GM23338 (cell line): ENCODE measurements at regions not wholly inside any gene's neighbourhood (a gene's known extent, or its start where the extent isn't known, plus 50 kb on each side); places are given as distances from the start of the nearest gene placed in this dataset.

Experiments used
- ATAC-seq: fragments of 200-7000 bp; cut with Tn5 transposase; 3 replicates; pipeline ENCODE4 v1.9.1; 2020
- DNase-seq: peaks from one replicate; pipeline ENCODE4 v3.0.0-alpha.2; 2015; ENCODE audit warnings: low spot score
- H2AFZ ChIP-seq: fragments of 200-600 bp; sonication (generic); 2 replicates; pipeline ENCODE4 v1.8.0; 2016; ENCODE audit warnings: antibody characterized with exemption, mild to moderate bottlenecking, moderate library complexity
- H3F3A ChIP-seq: fragments of 200-600 bp; sonication (generic); replicated peaks from 2 replicates; pipeline ENCODE4 v1.8.0; 2017; ENCODE audit warnings: antibody characterized with exemption, mixed run types, low read depth
- H3K27ac ChIP-seq: fragments of 200-600 bp; sonication (generic); 2 replicates; pipeline ENCODE4 v1.6.1; 2016; ENCODE audit warnings: low read depth
- H3K27me3 ChIP-seq: fragments of 200-600 bp; sonication (generic); 2 replicates; pipeline ENCODE4 v1.8.0; 2016; ENCODE audit warnings: mild to moderate bottlenecking, mixed run types, moderate library complexity; ENCODE audit not compliant: insufficient read depth
- H3K36me3 ChIP-seq: fragments of 200-600 bp; sonication (generic); 2 replicates; pipeline ENCODE4 v1.8.0; 2016; ENCODE audit warnings: mild to moderate bottlenecking; ENCODE audit not compliant: insufficient read depth
- H3K4me1 ChIP-seq: fragments of 200-600 bp; sonication (generic); 2 replicates; pipeline ENCODE4 v1.8.0; 2016; ENCODE audit warnings: mild to moderate bottlenecking, moderate library complexity; ENCODE audit not compliant: insufficient read depth
- H3K4me2 ChIP-seq: fragments of 200-600 bp; sonication (generic); 2 replicates; pipeline ENCODE4 v1.7.1; 2017; ENCODE audit warnings: mixed run types
- H3K4me3 ChIP-seq: fragments of 200-600 bp; sonication (generic); 2 replicates; pipeline ENCODE4 v1.6.1; 2016; ENCODE audit warnings: mixed run types
- H3K79me2 ChIP-seq: fragments of 200-600 bp; sonication (generic); replicated peaks from 2 replicates; pipeline ENCODE4 v1.8.0; 2017; ENCODE audit warnings: mild to moderate bottlenecking; ENCODE audit not compliant: insufficient read depth
- H3K9me2 ChIP-seq: fragments of 200-600 bp; sonication (generic); 2 replicates; pipeline ENCODE4 v1.8.0; 2017; ENCODE audit not compliant: insufficient read depth
- H4K20me1 ChIP-seq: fragments of 200-600 bp; sonication (generic); replicated peaks from 2 replicates; pipeline ENCODE4 v1.8.0; 2017; ENCODE audit warnings: mild to moderate bottlenecking; ENCODE audit not compliant: insufficient read depth
- H3K27ac Mint-ChIP-seq: 2 replicates; pipeline ENCODE4 v1.8.0; 2020; ENCODE audit warnings: inconsistent platforms, mild to moderate bottlenecking, moderate library complexity, mixed read lengths
- H3K27me3 Mint-ChIP-seq: 3 replicates; pipeline ENCODE4 v1.8.0; 2022; ENCODE audit warnings: low read depth, mild to moderate bottlenecking, moderate library complexity, mixed read lengths, inconsistent platforms; ENCODE audit not compliant: insufficient read depth, poor library complexity
- H3K36me3 Mint-ChIP-seq: 3 replicates; pipeline ENCODE4 v1.8.0; 2021; ENCODE audit warnings: low read depth, mild to moderate bottlenecking, inconsistent platforms, moderate library complexity, mixed read lengths
- H3K4me1 Mint-ChIP-seq: 3 replicates; pipeline ENCODE4 v1.8.0; 2020; ENCODE audit warnings: mild to moderate bottlenecking, inconsistent platforms, mixed read lengths
- H3K4me3 Mint-ChIP-seq: 3 replicates; pipeline ENCODE4 v1.8.0; 2021; ENCODE audit warnings: moderate library complexity, mild to moderate bottlenecking, inconsistent platforms, mixed read lengths
- H3K9me3 Mint-ChIP-seq: 3 replicates; pipeline ENCODE4 v1.8.0; 2020; ENCODE audit warnings: moderate library complexity, mild to moderate bottlenecking, inconsistent platforms, mixed read lengths
- CREB1 ChIP-seq: fragments of 250-450 bp; sonication (Bioruptor Pico); IDR thresholded peaks from 2 replicates; pipeline ENCODE4 v1.5.0; 2020; ENCODE audit warnings: low read depth, mild to moderate bottlenecking, moderate library complexity
- EZH2 ChIP-seq: fragments of 200-600 bp; sonication (generic); IDR thresholded peaks from one replicate; pipeline ENCODE4 v1.8.0; 2017; ENCODE audit warnings: antibody characterized with exemption, mild to moderate bottlenecking, low read depth; ENCODE audit not compliant: unreplicated experiment
- EZH2phosphoT487 ChIP-seq: fragments of 200-600 bp; sonication (generic); IDR thresholded peaks from one replicate; pipeline ENCODE4 v1.8.1; 2018; ENCODE audit warnings: antibody characterized with exemption; ENCODE audit not compliant: unreplicated experiment
- POLR2AphosphoS5 ChIP-seq: IDR thresholded peaks from 2 replicates; pipeline ENCODE4 v1.6.1; 2016; ENCODE audit warnings: antibody characterized with exemption, low read depth
- REST ChIP-seq: IDR thresholded peaks from one replicate; pipeline ENCODE4 v1.6.1; 2018; ENCODE audit warnings: antibody characterized with exemption; ENCODE audit not compliant: unreplicated experiment
- ZNF331 ChIP-seq: fragments of 250-450 bp; sonication (Bioruptor Pico); IDR thresholded peaks from 2 replicates; pipeline ENCODE4 v1.5.0; 2020; ENCODE audit warnings: low read depth, mild to moderate bottlenecking, moderate library complexity
- TF ChIP-seq, protein P1 (sequence below): IDR thresholded peaks from 2 replicates; pipeline ENCODE4 v1.6.1; 2016; ENCODE audit warnings: antibody characterized with exemption

GRCh38 chr12:90122681-90123080 is 414.0 kb upstream of the ATP2B1 start:
- Histone ChIP-seq H3K79me2 (no peaks in the 10 kb centered on the region), H2AFZ (no peak overlapping the region), H3K9me2 (no peaks in the 10 kb centered on the region), H3K27me3 (no peaks in the 10 kb centered on the region), H3K4me3 (no peak overlapping the region), H3K36me3 (no peaks in the 10 kb centered on the region), H3K27ac (no peak overlapping the region), H3K4me2 (no peak overlapping the region), H4K20me1 (no peaks in the 10 kb centered on the region), H3K4me1 (no peaks in the 10 kb centered on the region), H3F3A (no peaks in the 10 kb centered on the region)
- H3K36me3 Mint-ChIP-seq, result peaks cover 9% of the 10 kb centered on the region
- no peak overlapping the region for H3K4me3 Mint-ChIP-seq
- DNase-seq, result no peak
- no peaks in the 10 kb centered on the region for H3K27me3 Mint-ChIP-seq
- no peaks in the 10 kb centered on the region; the same call in 2 of the 3 replicates for H3K4me1 Mint-ChIP-seq
- no peak for ATAC-seq
- no peak overlapping the region for H3K27ac Mint-ChIP-seq
- no peak for TF ChIP-seq CREB1 (CRISPR knock-in tag)
- peaks cover 25% of the 10 kb centered on the region for H3K9me3 Mint-ChIP-seq

DNA sequence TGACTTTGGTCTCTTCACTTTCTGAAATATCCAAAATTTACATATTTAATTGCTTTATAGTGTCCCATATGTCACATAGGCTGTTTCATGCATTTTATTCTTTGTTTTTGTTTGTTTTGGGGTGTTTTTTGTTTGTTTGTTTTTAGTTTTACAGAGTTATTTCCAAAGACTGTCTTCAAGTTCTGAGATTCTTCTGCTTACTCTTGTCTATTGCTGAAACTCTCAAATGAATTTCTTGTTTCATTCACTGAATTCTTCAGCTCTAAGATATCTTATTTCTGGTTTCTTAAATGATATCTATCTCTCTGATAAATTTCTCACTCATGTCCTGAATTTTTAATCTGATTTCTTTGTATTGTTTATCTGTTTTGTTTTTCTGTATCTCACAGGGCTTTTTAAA is 412.0 kb upstream of the ATP2B1 start:
- ATAC-seq (no peak), DNase-seq (no peak)
- Mint-ChIP-seq H3K27me3 (no peaks in the 10 kb centered on the region), H3K4me1 (no peaks in the 10 kb centered on the region; the same call in 2 of the 3 replicates), H3K36me3 (peaks cover 9% of the 10 kb centered on the region), H3K9me3 (peaks cover 25% of the 10 kb centered on the region), H3K27ac (no peak overlapping the region), H3K4me3 (no peak overlapping the region)
- no peaks in the 10 kb centered on the region for H3K4me1 ChIP-seq
- H3K36me3 ChIP-seq, result no peaks in the 10 kb centered on the region
- no peak overlapping the region for H3K27ac ChIP-seq
- no peak overlapping the region for H2AFZ ChIP-seq
- no peak overlapping the region for H3K4me3 ChIP-seq
- H3K79me2 ChIP-seq, result no peaks in the 10 kb centered on the region
- no peaks in the 10 kb centered on the region for H4K20me1 ChIP-seq
- no peaks in the 10 kb centered on the region for H3K9me2 ChIP-seq
- no peak overlapping the region for H3K4me2 ChIP-seq
- TF ChIP-seq ZNF331 (CRISPR knock-in tag) (no peak), EZH2 (no peak)
- H3K27me3 ChIP-seq, result no peaks in the 10 kb centered on the region
- H3F3A ChIP-seq, result no peaks in the 10 kb centered on the region

DNA sequence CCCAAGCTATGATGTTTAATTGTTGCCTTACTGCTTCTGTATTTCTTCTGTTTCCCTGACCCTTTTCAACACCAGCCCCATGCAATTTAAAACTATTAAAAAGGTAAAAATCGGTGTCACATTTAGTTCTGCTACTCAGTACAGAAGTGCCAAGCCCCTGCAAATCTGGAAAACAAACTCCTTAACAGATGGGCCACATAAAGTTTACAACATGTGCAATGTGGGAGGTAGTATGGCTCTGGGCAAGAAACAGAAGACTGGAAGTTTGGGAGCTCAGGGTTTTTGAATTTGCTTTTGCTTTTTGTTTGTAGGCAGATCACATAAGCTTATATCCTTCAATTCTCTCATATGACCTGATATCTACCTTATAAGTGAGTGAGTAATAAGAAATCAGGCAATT is 404.0 kb upstream of the ATP2B1 start:
- no peaks in the 10 kb centered on the region for H3K27me3 ChIP-seq
- no peaks in the 10 kb centered on the region for H3K9me2 ChIP-seq
- Mint-ChIP-seq H3K27me3 (no peaks in the 10 kb centered on the region), H3K9me3 (no peaks in the 10 kb centered on the region), H3K36me3 (no peaks in the 10 kb centered on the region), H3K4me3 (no peak overlapping the region), H3K4me1 (no peaks in the 10 kb centered on the region), H3K27ac (no peak overlapping the region)
- no peaks in the 10 kb centered on the region for H3F3A ChIP-seq
- H3K79me2 ChIP-seq, result no peaks in the 10 kb centered on the region
- no peaks in the 10 kb centered on the region for H3K4me1 ChIP-seq
- ATAC-seq, result no peak
- H3K4me2 ChIP-seq, result no peak overlapping the region
- no peak overlapping the region for H3K4me3 ChIP-seq
- TF ChIP-seq ZNF331 (CRISPR knock-in tag) (no peak), EZH2 (no peak), EZH2phosphoT487 (no peak), POLR2AphosphoS5 (no peak), REST (no peak)
- TF ChIP-seq, protein P1, sequence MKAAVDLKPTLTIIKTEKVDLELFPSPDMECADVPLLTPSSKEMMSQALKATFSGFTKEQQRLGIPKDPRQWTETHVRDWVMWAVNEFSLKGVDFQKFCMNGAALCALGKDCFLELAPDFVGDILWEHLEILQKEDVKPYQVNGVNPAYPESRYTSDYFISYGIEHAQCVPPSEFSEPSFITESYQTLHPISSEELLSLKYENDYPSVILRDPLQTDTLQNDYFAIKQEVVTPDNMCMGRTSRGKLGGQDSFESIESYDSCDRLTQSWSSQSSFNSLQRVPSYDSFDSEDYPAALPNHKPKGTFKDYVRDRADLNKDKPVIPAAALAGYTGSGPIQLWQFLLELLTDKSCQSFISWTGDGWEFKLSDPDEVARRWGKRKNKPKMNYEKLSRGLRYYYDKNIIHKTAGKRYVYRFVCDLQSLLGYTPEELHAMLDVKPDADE, result no peak
- DNase-seq, result no peak
- H2AFZ ChIP-seq, result 0 out of 2 replicates have a peak overlapping the region, but pooled peaks have one; percentile 40
- no peak overlapping the region for H3K27ac ChIP-seq
- H3K36me3 ChIP-seq, result no peaks in the 10 kb centered on the region
- H4K20me1 ChIP-seq, result no peaks in the 10 kb centered on the region
